ENCODE measurements at regions not wholly inside any gene's neighbourhood (a gene's known extent, or its start where the extent isn't known, plus 50 kb on each side); places are given as distances from the start of the nearest gene placed in this dataset.

DNA sequence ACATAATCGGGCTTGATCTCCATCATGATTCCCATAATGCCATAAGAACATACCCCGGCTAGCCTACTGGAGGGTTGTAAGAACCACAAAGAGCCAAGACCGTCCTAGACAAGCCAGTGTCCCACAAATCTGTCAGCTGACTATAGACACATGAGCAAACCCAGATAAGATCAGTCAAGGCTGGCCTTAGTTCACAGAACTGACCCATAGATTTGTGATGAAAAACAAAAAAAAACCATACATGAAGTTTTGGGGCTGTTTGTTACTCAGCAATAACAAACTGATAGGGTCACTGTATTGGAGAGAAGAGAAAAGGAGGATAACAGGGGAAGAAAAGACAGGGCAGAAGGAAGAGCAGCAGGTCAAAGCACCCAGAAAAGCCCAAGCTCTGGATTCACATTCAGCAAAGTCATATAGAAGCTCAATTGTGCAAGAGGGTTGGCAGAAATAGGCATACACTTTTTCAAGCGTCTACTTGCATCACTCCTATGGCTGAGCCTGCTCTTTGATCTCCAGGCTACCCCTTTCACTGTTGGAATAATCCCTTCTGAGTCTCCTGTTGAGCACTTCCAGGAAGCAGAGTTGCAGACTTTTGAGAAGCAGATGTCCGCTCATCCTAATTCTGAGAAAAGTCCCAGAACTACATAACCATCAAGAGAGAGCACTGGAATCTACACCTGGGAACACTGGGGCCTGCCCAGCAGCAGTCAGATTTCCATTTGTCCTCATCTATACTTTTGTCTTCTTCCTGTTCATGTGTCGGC is 122.0 kb upstream of the HABP2 start:
- CTCF ChIA-PET, result no interaction called here
- RAD21 ChIA-PET (ENCODE audit: low non-redundant PET in 1 of 2, low total read pairs in 2 of 2, uncharacterized antibody in 2 of 2, unreplicated experiment in 2 of 2), result no interaction called here
- intact Hi-C loops (cut with micrococcal nuclease), result no loop called here

More for the DNA sequence above, 122.0 kb upstream of the HABP2 start:
- Histone ChIP-seq H3K4me3 (replicated peaks in 1 of 2; ENCODE audit: low read depth in 1 of 2, low read length in 2 of 2) (no peak overlapping the region), H3K27ac (ENCODE audit: low read depth, low read length) (no peak overlapping the region), H3K9ac (ENCODE audit: low read length) (no peak overlapping the region), H3K4me2 (ENCODE audit: low read length) (no peak overlapping the region), H3K4me1 (ENCODE audit: control insufficient read depth in 1 of 2, insufficient read depth in 2 of 2, low read length in 2 of 2) (no peaks in the 10 kb centered on the region; a peak in 1 of 4 replicates), H3K36me3 (ENCODE audit: control insufficient read depth in 1 of 2, insufficient read depth in 2 of 2, low read length in 2 of 2) (no peaks in the 10 kb centered on the region), H4K20me1 (ENCODE audit: insufficient read depth) (no peaks in the 10 kb centered on the region), H3K27me3 (ENCODE audit: insufficient read depth, low read length) (no peaks in the 10 kb centered on the region), H3K9me2 (ENCODE audit: insufficient read depth) (no peaks in the 10 kb centered on the region), H3K79me2 (ENCODE audit: insufficient read depth, low read length) (no peaks in the 10 kb centered on the region), H3K9me3 (ENCODE audit: control insufficient read depth in 1 of 2, insufficient read depth in 1 of 2, low read depth in 1 of 2, low read length in 2 of 2) (no peaks in the 10 kb centered on the region; a peak in 1 of 4 replicates), H2AFZ (ENCODE audit: low read depth, low read length, poor library complexity, severe bottlenecking) (no peak overlapping the region)
- ATAC-seq (no peak), DNase-seq (ENCODE audit: low read depth, low spot score) (no peak)
- BruUV-seq (replicated peaks), result no TSS peak
- POLR2A ChIA-PET, result no interaction called here
- TF ChIP-seq, protein P1, sequence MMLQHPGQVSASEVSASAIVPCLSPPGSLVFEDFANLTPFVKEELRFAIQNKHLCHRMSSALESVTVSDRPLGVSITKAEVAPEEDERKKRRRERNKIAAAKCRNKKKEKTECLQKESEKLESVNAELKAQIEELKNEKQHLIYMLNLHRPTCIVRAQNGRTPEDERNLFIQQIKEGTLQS (IDR thresholded peaks at IDR 0.05), result no peak
- TF ChIP-seq, protein P2, sequence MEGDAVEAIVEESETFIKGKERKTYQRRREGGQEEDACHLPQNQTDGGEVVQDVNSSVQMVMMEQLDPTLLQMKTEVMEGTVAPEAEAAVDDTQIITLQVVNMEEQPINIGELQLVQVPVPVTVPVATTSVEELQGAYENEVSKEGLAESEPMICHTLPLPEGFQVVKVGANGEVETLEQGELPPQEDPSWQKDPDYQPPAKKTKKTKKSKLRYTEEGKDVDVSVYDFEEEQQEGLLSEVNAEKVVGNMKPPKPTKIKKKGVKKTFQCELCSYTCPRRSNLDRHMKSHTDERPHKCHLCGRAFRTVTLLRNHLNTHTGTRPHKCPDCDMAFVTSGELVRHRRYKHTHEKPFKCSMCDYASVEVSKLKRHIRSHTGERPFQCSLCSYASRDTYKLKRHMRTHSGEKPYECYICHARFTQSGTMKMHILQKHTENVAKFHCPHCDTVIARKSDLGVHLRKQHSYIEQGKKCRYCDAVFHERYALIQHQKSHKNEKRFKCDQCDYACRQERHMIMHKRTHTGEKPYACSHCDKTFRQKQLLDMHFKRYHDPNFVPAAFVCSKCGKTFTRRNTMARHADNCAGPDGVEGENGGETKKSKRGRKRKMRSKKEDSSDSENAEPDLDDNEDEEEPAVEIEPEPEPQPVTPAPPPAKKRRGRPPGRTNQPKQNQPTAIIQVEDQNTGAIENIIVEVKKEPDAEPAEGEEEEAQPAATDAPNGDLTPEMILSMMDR (IDR thresholded peaks at IDR 0.05 in 2 of 3, conservative IDR thresholded peaks at IDR 0.05 in 1 of 3; ENCODE audit: borderline replicate concordance in 1 of 3, insufficient read depth in 1 of 3, low read depth in 2 of 3, low read length in 2 of 3), result no peak
- TF ChIP-seq JUND (IDR thresholded peaks at IDR 0.05) (no peak), POLR2A (IDR thresholded peaks at IDR 0.05; ENCODE audit: borderline replicate concordance, extremely low read depth, insufficient read depth, insufficient read length) (no peak), SIN3A (IDR thresholded peaks at IDR 0.05; ENCODE audit: low read depth) (no peak), ZNF274 (IDR thresholded peaks at IDR 0.05; ENCODE audit: low read depth, low read length) (no peak), EGR1 (IDR thresholded peaks at IDR 0.05; ENCODE audit: low read depth) (no peak), ELF1 (IDR thresholded peaks at IDR 0.05; ENCODE audit: borderline replicate concordance, low read depth) (no peak), REST (IDR thresholded peaks at IDR 0.05; ENCODE audit: low read depth) (no peak), TCF7L2 (IDR thresholded peaks at IDR 0.05; ENCODE audit: borderline replicate concordance, extremely low read depth, insufficient read depth, insufficient read length) (no peak), YY1 (IDR thresholded peaks at IDR 0.05; ENCODE audit: extremely low read depth, insufficient replicate concordance, low read depth, low read length) (no peak)
- TF ChIP-seq, protein P3, sequence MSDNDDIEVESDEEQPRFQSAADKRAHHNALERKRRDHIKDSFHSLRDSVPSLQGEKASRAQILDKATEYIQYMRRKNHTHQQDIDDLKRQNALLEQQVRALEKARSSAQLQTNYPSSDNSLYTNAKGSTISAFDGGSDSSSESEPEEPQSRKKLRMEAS (IDR thresholded peaks at IDR 0.05), result no peak
